Hematopoietic multipotent progenitor cell (in vitro differentiated cells): ENCODE measurements at regions not wholly inside any gene's neighbourhood (a gene's known extent, or its start where the extent isn't known, plus 50 kb on each side); places are given as distances from the start of the nearest gene placed in this dataset.
"Not testable (repeated sequence)": the region's sequence is repeated elsewhere in the genome, so short reads cannot be mapped to it uniquely, and the experiment has no call there.

Experiments
- DNase-seq, 3 donors: peaks; one replicate each; pipeline ENCODE4 v3.0.0-alpha.2; 2011 to 2015; ENCODE audit warnings: low read depth in 2 of 3, low spot score in 2 of 3

DNA sequence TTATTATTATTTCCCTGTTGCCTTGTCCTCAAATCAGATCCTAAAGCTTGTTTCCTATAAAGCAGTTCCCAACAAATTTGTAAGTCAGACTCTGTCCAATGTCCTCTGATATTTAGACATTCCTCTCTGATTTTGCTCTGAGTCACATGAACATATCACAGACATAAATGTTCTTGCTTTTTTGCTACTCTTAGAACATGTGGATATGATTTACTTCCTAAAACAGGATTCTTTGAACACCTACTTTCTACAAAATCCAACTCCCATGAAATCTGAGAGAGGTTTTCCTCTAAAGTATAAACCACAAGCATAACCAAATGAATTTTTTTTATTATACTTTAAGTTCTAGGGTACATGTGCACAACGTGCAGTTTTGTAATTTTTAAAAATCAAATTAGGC lies 181.3 kb upstream of the SLC38A2 start:
- no peak for DNase-seq

DNA sequence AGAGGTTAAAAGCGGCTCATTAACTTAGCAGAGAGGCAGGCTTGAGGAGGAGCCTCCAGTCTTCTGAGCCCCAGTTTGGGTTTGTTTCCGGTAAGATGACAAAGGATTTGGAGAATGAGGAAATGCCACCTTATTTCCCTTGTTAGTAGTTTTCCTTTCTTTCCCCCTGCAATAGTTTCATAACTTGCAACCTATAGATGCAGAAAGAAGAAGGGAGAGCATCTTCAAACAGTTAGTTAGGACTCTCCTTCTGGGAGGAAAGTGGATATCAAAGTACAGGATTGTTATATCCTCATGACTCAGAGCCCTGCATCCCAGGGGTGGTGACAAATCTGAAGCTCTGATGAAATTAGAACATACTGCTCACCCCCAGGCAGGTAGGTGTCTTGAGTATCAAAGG lies 180.7 kb upstream of the SLC38A2 start:
- DNase-seq: no peak

DNA sequence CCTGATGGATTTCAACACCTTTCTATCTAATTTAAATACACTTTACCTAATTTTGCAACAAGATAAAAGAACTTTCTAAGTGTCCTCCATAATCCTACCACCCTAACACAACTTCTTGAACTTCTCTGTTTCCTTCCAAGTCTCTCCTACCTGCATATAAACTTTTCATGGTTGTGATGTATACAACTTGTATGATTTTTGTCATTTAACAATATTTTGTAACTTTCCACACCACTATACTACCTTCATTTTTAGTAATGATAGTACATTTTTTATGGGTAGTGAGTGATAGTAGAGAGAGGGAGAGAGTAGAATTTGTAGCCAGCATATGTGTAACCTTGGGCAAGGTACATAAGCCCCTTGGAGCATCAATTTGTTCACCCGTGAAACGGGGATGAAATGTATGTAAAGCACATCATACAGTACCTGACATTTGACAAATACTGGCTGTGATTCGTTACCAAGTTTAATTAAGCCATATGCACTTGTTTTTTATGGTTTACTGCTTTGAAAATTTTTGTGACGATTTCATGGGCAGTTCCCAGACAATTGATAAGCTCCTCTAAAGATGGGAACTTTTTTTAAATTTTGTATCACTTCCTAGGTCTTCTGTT lies 177.8 kb upstream of the SLC38A2 start:
- no peak for DNase-seq

DNA sequence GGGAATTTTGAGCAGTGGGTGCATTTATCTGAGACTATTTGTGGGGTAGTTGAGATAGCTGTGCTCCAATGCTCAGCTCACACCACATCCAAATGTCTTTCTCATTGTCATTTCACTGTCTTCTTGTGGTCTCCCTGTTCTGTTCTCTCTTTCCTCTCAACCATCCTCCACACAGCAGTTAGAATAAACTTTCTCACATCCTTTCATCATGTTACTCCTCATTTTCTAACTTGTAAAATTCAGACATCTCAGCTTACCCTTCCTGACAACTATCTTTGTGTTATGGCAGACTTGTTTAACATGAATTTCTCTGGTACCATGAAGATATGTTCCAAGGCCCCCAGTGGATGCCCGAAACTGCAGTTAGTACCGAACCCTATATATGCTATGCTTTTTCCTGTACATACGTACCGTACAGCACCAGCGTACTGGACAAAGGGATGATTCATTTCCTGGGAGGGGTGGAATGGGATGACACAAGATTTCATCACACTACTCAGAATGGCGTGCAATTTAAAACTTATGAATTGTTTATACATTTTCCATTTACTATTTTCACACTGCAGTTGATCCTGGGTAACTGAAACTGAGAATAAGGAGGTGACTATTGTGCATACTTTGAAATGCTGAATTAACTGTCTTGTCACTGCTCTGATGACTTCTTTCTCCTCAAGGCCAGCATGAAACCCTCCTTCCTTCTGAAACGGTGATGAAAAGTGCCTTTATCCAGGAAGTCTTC lies 177.1 kb upstream of the SLC38A2 start:
- DNase-seq: no peak

DNA sequence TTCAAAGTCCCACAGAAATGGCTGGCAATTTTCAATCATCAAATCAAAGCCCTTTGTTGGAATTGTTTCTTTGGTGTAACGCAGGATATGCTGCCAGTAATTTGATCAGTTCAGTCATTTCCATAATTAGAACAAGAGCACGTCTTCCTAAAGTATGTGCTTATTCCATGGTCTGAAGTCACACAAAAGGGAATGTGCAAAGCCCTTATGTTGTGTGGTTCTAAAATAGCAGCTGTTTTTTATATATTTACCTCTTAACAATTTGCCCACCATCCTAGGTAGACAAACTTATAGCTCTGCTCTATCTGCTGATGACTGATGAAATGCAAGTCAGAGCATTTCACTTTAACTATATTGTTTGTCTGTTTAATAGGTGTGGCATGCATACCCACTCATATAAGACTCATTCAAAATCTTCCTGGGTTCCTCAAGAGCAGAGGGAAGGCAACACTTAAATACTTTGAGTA lies 176.1 kb upstream of the SLC38A2 start:
- no peak for DNase-seq

DNA sequence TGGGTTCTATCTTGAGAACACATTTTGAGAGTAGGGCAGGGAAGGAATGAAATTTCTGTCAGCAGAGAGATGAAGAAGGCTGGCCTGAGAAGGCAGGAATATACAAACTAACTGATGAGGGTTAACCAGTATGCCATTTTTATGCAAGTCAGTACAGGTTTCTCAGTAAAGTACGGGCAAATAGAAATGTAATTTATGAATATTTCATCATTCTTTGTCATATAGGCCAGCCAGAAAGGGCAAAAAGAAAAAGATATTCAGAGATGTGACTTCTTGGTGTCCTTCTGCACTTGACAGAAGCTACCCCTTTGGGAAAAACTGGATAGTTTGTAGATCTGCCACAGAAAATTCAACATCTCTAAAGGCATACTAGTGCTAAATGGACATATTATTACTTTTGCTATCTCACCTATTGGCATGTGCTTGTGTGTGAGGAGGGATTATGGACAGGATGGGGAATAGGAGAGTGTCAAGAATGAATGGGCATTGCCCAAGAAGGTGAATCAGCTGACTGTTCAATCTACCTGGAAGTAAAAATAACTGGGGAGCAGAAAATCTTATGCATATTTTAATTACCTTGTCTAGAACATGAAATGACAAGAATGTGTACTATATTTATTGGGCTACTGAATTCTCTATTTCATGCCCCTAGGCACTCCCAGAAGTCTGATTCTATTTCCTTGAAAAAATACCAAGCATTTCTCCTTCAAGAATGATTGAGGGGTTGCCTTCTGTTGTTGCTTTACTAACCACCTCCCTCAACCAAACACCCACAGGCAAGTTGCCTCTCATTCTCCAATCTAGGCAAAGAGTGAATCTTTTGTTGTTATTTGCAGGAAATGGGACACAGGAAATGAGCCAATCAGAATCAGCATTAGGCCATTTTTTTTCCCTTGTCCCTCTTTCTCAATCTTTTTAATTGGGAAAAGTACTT lies 175.1 kb upstream of the SLC38A2 start:
- DNase-seq: no peak

DNA sequence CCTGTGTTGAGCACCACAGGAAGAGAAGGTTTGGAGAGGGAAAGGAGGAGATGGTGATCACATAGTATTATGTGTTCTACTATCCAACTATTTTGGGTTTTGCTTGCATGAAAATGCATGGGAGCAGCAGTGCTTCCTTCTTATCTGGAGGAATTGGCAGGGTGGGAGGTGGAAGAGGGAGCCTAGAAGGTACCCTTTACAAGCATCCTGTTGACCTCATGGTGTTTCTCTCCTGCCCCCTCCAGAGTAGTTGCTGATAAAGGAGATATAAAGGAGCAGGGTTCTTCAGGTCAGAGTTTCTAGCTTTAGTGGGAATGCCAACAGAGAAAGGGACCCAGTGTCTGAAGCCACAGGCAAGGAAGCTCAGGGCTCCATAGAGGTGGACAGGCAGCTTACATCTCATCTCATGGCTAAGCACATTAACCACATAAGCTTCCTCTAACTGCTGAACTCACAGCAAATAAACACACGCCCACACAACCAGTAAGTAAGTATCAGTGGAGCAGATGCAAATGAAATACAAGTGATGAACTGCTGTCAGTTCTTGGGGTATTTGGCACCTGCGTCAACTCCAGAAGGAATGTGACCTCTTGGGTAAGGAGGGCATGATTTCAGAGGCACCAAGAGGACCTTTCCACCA lies 174.2 kb upstream of the SLC38A2 start:
- DNase-seq: peak in 1 of 3 donors; percentile 25

DNA sequence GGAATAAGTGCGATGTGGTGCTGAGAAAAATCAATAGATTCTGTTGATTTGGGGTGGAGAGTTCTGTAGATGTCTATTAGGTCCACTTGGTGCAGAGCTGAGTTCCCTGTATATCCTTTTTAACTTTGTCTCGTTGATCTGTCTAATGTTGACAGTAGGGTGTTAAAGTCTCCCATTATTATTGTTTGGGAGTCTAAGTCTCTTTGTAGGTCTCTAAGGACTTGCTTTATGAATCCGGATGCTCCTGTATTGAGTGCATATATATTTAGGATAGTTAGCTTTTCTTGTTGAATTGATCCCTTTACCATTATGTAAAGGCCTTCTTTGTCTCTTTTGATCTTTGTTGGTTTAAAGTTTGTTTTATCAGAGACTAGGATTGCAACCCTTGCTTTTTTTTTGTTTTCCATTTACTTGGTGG lies 170.8 kb upstream of the SLC38A2 start:
- not testable (repeated sequence) for DNase-seq

DNA sequence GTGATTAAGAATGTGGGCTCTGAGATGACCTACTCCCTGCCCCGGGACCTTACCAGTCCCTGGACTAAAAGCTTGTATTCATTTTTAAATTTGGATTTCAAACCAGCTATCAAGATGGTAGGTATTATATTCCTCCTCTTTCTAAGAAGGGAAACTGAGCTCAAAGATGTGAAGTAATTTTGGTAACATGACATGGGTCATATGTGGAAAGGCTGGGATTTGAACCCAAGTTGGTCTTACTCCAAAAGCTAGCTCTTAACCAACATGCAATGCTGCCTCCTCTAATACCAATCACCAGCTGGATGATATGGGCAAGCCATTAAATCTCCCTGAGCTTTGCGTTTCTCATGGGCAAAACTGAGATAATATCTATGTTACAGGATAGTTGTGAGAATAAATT lies 166.4 kb upstream of the SLC38A2 start:
- DNase-seq: no peak

DNA sequence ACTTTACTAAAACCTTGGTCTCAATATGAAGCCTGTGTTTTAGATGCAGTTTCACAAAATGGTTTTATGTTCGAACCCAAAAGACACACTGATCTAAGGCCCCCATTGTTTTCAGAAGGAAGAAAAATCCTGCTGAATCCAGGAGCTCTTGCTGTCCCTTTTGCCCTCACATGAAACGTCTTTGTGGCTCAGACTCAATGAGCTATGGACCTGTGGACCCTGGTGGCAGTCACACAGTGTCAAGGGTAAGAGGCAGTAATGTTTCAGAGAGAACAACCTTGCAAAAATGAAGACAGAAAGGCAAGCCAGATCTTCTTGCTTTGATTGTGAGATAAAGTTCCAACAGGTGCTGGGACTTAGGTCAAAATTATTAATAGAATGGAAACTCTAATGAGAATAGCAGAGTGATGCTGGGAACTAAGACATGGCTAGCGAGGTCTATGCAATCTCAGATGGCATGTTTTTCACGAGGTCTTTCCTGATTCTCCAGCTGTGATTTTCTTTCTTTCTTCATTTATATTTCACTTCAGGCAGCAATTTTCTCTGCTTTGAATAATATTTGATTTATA lies 164.9 kb upstream of the SLC38A2 start:
- no peak for DNase-seq

DNA sequence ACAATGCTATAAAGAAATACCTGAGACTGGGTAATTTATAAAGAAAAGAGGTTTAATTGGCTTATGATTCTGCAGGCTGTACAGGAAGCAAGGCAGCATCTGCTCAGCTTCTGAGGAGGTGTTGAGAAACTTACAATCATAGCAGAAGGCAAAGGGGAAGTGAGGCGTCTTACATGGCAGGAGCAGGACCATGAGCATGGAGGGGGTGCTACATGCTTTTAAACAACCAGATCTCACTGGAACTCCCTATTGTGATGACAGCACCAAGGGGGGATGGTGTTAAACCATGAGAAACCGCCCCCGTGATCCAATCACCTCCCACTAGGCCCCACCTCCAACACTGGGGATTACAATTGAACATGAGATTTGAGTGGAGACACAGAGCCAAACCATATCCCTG lies 163.7 kb upstream of the SLC38A2 start:
- peak in 2 of 3 donors; percentile 22 to 78 for DNase-seq

DNA sequence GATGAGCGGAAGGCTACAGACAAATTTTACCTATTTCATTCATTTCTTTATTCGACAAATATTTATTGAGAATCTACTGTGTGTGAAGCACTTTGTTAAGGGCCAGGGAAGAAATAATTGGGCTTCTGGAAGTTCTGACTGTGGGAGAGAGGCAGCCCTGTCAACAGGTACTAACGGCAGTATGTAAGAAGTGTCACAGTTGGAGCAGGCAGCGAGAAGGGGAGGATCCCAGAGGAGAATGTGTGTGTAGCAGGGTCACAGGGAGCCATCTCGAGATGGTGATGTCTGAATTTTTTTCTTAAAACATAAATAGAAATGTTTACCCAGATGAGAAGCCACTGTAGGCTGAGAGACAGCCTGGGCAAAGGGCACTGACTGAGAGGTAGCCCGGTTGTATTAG lies 163.3 kb upstream of the SLC38A2 start:
- DNase-seq: no peak

DNA sequence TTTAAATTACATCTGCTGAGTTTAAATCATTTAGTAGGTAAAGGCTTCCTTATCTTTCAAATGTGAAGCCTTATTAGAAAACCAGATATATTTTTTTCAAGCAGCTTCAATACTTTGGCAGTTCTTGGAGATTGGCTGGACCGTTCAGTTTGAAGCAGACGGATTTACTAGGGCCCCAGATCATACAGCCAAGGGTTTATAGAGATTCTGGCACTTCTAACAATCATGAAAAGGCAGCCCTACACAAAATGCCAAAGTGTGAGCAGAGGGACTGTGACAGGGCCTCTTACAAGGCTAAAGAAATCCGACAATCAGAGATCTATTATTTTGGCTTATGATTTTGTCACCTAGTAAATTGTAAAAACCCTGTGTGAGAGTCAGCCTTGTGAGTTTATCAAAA lies 162.8 kb upstream of the SLC38A2 start:
- DNase-seq: no peak

DNA sequence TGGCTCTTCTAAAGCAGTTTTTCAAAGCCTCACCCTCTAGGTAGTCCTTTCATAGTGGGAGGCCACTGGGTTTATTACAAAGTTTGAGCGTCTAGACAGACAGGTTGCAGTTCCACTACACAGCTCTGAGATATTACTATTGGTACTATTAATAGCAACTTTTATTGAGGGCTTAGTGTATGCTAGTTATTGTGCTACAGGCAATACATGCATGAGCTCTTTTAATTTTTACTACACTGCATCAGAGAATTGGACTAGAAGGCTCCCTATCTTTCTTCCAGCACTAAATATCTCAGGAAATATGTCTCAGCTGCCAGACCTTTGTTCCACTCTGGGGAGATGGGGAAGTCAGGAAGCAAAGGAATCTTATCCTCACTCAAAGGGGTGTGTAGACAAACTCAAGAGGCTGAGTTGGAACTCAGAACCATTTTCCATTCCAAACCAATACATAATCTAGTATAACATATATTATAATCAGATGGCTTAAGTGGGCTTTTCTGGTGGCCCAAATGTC lies 161.8 kb upstream of the SLC38A2 start:
- DNase-seq: no peak

DNA sequence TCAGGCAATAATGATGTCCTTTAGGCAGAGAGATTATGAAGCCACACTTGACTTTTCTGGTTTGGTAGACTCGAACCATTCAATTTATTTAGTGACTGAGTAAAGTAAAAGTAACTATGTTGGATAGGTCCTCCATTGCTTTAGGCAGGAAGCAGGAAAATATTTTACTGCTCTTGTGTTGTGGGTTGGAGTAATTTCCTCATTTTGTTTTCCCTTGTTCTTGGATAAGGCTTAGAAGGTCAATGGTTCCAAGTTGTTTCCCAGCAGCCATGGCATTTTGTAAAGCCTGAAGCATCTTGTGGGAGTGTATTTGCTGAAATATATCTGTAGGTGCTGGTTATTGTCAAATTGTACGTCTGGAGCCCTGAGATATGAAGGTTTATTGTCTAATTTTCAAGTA lies 161.2 kb upstream of the SLC38A2 start:
- DNase-seq: no peak

DNA sequence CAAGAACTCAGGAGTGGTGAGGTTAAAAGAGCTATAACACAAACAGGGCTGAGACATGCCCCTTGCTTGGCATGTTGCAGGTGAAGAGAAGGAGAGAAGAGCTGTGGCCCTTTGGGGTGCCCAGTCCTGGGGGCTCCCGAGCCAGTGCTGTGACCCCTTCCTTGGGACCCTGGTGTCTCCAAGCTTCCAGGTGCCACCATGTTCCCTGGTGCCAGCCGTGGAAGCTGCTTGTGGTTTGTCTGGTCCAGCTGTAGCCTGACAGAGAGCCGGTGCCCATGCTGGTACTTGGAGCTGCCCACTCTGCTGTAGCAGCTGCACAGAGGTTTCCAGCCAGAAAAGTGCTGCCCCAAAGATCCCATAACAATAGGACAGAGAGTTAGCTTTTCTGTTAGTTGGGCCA lies 159.2 kb upstream of the SLC38A2 start:
- no peak for DNase-seq

DNA sequence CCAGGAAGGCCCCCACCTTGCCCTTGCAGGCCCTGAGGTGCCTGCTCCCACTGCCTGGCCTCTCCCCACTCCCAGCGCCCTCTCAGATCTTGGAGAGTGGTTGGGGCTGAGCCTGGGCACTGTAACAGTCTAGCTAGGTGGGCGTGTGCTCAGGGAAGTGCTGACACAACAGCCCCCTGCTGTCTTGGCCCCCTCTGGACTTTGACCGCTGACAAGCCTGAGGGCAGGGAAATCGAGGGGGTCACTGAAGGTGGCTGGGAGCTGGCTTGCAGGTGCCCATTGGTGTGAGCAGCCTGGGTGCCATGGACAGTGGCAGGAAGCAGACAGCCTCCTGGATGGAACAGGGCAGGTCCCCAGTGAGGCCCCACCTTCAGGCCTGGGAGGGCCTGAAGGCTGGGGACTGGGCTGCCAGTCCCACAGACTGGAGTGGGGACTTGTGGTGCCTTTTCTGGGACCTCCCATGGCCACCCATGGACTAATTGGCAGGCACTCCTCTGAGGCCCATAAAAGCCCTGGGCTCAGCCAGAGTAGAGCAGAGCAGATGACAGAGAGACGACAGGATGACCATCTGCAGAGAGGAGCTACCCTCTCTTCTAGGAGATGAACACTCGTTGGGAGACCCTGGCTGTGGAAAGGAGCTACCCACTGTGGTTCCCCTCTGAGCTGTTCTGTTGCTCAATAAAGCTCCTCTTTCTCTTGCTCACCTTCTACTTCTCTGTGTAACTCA lies 158.6 kb upstream of the SLC38A2 start:
- DNase-seq: no peak

DNA sequence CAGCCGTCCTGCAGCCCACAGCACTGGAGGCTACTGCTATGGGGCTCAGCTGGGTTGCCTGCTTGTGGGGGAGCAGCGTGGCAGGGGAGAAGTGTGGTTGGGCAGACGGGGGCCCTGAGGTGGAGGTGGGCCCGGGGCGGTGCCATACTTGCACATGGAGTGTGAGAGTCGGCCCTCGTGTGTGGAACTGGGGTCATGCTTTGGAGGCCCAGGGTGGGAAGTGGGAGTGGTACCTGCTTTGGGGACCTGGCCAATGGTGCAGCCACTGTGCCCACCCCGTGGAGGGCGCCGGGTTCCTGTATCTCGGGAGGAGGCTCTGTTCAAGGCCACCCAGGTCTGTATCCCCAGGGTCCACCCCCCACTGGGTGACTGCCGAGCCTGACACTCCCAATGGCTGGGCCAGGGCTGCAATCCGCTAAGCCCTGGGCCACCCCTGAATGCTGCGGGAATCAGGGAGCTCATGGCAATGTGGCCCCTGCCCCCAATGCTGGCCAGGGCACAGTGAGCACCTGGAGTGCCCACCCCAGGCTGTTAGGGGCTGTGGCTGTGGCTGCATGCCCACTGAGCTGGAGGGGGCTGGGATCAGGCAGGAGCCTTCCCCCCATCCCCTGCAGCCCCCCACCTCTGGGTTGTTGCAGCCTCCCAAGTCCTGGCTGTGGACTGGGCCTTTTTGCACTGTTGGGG lies 157.9 kb upstream of the SLC38A2 start:
- no peak for DNase-seq

DNA sequence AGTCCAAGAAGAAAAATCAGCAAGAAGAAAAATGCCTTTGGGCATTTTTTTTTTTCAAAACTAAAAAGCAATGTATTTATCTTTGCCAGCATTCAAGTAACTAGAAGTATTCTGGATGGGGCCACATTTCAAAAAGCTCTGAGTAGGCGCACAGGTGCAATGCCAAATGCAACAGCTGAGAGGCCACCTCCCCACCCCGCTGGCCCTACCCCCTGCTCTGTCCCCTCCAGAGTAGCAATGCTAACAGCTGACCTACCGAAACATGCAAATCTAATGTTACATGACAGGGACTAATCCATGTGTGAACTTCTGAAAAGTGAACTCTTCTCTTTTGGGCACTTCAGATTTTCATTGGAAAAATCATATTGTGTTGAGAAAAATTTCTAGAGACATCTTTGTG lies 153.7 kb upstream of the SLC38A2 start:
- no peak for DNase-seq
